H1 (cell line): ENCODE measurements at regions not wholly inside any gene's neighbourhood (a gene's known extent, or its start where the extent isn't known, plus 50 kb on each side); places are given as distances from the start of the nearest gene placed in this dataset.

Experiments used
- CTBP2 ChIP-seq: IDR thresholded peaks from 2 replicates; pipeline ENCODE4 v1.7.0; 2011; ENCODE audit warnings: borderline replicate concordance, mild to moderate bottlenecking, moderate library complexity, mixed read lengths, low read length; ENCODE audit not compliant: insufficient read depth, insufficient read length
- RXRA ChIP-seq: IDR thresholded peaks from 2 replicates; pipeline ENCODE4 v1.6.1; 2011; ENCODE audit warnings: low read depth, mild to moderate bottlenecking, low read length, moderate library complexity; ENCODE audit not compliant: insufficient read depth
- SP1 ChIP-seq: IDR thresholded peaks from 2 replicates; pipeline ENCODE4 v1.6.1; 2011; ENCODE audit warnings: low read depth, low read length
- SP2 ChIP-seq: IDR thresholded peaks from 2 replicates; pipeline ENCODE4 v1.6.1; 2012; ENCODE audit warnings: mild to moderate bottlenecking, low read length, inconsistent platforms
- SP4 ChIP-seq: IDR thresholded peaks from 2 replicates; pipeline ENCODE4 v1.6.1; 2012; ENCODE audit warnings: low read length, inconsistent platforms
- SRF ChIP-seq: IDR thresholded peaks from 2 replicates; pipeline ENCODE4 v1.6.1; 2011; ENCODE audit warnings: mild to moderate bottlenecking, low read depth, low read length, moderate library complexity
- TAF7 ChIP-seq: optimal IDR thresholded peaks from 2 replicates; pipeline ENCODE3; 2011; ENCODE audit warnings: low read depth, mild to moderate bottlenecking, inconsistent platforms, low read length, moderate library complexity, borderline replicate concordance

DNA sequence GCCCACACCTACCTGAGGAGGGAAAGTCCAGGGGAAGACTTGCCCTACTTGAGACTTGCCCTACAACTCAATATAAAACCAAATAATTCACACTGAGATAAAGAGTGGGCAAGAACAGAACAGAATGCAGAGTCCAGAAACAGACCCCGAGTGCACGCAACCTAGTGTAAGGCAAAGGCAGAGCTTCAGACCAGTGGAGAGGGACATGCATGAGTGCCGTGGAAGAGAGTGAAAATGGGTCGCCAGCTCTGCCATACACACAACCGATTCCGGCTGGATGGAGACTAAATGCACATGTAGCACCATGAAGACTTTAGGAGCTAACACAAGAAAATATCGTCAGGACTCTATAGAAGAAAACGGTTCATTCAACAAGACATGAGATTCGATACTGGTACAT is 58.8 kb upstream of the CST7 start (continued):
- no peak for TF ChIP-seq RXRA
- no peak for TF ChIP-seq SRF
- no peak for TF ChIP-seq SP2
- TF ChIP-seq SP1 = no peak
- no peak for TF ChIP-seq CTBP2
- TF ChIP-seq SP4 = no peak
- TF ChIP-seq TAF7 = no peak
